ENCODE measurements at regions not wholly inside any gene's neighbourhood (a gene's known extent, or its start where the extent isn't known, plus 50 kb on each side); places are given as distances from the start of the nearest gene placed in this dataset.

DNA sequence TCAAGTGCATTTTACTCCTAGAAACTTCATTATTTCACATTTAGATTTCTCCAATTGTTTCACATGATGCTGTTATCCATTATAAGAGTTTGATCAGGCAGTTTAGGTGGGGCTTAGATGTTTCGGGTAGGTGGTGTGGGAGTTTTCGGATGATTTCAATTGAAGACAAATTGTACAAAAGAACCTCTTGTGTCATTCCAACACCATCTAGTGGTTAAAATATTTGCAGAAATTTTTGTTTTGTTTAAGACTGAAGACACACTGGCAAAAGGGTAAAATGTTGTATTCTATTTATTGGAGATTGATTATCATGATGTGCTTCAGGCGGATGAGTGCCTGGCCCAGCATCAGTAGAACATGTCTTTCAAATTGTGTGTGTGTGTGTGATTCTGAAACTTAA, 212.7 kb downstream of the SH3BGRL start:
- no peak for TF ChIP-seq Cebpa-rat (IDR thresholded peaks at IDR 0.05)
- peaks cover 68% of the 10 kb centered on the region for H3K27me3 ChIP-seq
- no peak overlapping the region for H3K4me3 ChIP-seq
- no peaks in the 10 kb centered on the region for H3K9me3 ChIP-seq
- no peaks in the 10 kb centered on the region; the same call in 1 of the 2 replicates for H4K20me1 ChIP-seq
- no peaks in the 10 kb centered on the region for H3K36me3 ChIP-seq
- H3K4me1 ChIP-seq: no peaks in the 10 kb centered on the region
- H3K9ac ChIP-seq: no peak overlapping the region
- H3K27ac ChIP-seq: no peak overlapping the region
- H3K4me2 ChIP-seq: no peak overlapping the region
